GM21723 (cell line): ENCODE measurements at regions not wholly inside any gene's neighbourhood (a gene's known extent, or its start where the extent isn't known, plus 50 kb on each side); places are given as distances from the start of the nearest gene placed in this dataset.
"Not testable (repeated sequence)": the region's sequence is repeated elsewhere in the genome, so short reads cannot be mapped to it uniquely, and the experiment has no call there.

ENCODE experiments used
- ATAC-seq: cut with Tn5 transposase; IDR thresholded peaks from one replicate; pipeline ENCODE4 v1.9.1; 2021; ENCODE audit warnings: mild to moderate bottlenecking, moderate library complexity; ENCODE audit not compliant: unreplicated experiment

- ATAC-seq: no peak
Measured at GRCh38 chr9:7315746-7316145, 483.8 kb downstream of the DMAC1 start.

GRCh38 chr9:7315116-7315515 is 484.5 kb downstream of the DMAC1 start:
- ATAC-seq: no peak

- no peak for ATAC-seq
Measured at GRCh38 chr9:7313389-7313788, 486.2 kb downstream of the DMAC1 start.

- not testable (repeated sequence) for ATAC-seq
Measured at GRCh38 chr9:7309051-7309450, 490.5 kb downstream of the DMAC1 start.

GRCh38 chr9:7305677-7306076 is 493.9 kb downstream of the DMAC1 start:
- ATAC-seq: no peak

GRCh38 chr9:7304627-7304995 is 495.0 kb downstream of the DMAC1 start:
- no peak for ATAC-seq

DNA sequence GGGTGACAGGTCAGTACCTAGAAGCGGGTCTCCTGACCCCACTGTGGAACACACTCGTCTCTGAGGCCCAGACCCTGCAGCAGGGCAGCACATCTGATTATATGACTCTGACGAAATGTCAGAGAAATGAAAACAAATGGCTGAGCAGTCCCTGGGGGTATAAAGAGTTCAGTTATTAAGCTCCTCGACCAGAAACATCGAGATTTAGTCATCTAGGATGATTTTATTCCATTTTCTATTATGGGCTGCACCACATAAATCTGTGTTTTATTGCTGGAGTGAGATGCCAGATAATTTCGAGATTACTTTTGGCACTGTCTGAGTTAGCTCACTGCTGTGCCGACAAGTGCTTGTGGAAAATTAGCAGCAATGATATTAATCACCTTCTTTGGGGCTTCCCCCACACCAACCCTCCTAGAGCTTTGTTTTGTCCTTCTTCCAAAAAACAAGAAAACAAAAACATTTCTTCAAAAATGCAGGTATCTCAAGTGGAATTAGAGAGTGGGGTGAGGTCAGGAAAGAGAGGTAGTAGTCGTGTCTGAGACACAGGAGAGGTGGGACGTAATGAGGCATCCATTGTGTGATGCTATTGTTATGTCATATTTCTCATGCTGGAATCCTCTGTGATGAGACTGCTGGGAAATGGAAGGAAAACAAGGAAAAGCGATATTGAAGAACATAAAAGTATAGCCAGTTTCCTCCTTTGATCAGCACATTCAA is 495.5 kb downstream of the DMAC1 start:
- ATAC-seq: no peak

DNA sequence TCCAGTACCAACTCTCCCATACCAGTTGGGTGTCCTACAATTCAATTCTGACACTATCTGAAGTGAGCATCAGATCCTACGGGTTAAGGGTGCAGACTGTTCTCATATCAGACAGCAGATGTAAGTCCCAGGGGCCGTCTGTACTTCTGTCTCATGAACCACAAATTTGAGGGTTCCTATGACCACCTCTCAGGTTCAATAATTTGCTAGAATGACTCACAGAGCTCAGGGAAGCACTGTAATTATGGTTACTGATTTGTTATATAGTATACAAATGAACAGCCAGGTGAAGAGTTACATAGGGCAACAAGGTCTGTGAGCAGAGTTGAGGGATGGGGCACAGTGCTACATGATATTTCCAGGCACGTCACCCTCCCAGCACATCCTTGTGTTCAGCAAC is 499.1 kb downstream of the DMAC1 start:
- ATAC-seq: no peak

GRCh38 chr9:7298123-7298522 is 501.5 kb downstream of the DMAC1 start:
- peak; percentile 97 for ATAC-seq

DNA sequence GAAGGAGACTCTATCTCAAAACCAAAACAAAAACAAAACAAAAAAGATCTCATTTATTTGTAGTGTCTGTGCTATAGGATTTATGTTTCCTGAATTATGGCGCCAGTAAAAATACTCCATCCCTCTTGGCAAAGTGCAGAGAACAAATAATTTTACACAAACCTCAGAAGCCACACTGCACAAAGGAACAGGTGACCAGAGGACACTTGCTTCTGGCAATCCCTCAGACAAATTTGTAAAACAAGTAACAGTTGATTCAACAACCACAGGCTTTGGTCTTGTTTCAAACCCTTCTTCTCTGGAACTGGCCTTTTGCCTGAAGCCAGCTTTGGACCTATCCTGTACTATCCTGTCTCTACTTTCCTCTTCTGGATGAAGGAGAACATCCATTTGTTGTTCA is 502.1 kb downstream of the DMAC1 start:
- no peak for ATAC-seq

- ATAC-seq: no peak
Measured at GRCh38 chr9:7293091-7293490, 506.5 kb downstream of the DMAC1 start.

DNA sequence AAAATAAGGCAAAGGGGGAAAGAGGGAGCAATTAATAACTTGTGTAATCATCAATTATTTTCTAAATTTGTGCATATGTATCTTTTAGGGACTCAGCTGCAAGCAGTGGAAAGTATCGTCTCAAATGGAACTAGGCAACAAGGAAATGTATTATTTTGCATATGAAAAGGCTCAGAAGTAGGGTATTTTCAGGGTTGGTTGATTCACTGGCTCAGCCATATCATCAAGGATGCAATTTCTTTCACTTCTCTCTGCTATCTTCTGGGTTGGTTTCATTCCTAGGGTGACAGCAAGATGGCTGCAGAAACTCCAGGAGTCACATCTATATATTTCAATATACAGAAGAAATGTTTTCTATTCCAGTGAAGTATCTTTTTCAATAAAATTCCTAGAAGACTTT is 509.8 kb downstream of the DMAC1 start:
- ATAC-seq: peak; percentile 63

DNA sequence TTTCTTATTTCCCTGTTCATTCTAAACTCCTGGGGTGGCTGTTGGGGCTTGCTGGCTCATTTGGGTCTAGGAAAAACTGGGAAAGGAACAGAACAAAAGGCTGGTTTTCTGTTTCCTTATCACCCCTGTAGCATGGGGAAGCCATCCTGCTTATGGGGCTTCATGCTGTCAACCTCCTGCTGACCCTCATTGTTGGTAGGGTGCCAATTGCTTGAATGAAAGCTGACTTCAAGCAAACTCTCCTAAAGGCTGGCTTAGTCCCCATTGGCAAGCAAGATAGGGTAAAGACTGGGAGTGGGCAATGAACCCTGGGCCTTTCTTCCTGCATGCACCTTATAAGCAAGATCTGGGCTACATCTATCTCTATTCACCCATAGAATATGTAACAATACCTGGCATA is 511.6 kb downstream of the DMAC1 start:
- ATAC-seq: no peak

- no peak for ATAC-seq
Measured at GRCh38 chr9:7287065-7287464, 512.5 kb downstream of the DMAC1 start.

GRCh38 chr9:7286101-7286500 is 513.5 kb downstream of the DMAC1 start:
- ATAC-seq: no peak

DNA sequence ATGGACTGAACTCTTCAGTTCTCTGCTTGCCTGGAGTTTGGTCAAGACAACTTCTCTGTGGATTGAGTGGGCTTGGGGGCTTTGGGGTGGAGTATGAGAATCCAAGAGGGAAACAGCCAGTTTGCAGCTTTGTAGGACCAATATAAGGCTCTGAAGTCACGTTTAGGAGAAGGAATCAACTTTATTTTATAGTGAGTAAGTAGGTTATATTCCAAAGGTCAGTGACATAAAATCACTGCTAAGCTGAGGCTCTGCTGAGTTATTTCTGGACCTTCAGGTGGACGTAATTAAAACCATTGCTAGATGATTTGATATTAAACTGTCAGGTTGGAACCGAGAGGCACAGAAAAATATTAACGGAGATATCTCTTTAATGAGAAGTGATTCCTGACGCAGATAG is 514.4 kb downstream of the DMAC1 start:
- ATAC-seq: no peak

GRCh38 chr9:7284517-7284916 is 515.1 kb downstream of the DMAC1 start:
- ATAC-seq: no peak

GRCh38 chr9:7284117-7284516 is 515.5 kb downstream of the DMAC1 start:
- no peak for ATAC-seq

DNA sequence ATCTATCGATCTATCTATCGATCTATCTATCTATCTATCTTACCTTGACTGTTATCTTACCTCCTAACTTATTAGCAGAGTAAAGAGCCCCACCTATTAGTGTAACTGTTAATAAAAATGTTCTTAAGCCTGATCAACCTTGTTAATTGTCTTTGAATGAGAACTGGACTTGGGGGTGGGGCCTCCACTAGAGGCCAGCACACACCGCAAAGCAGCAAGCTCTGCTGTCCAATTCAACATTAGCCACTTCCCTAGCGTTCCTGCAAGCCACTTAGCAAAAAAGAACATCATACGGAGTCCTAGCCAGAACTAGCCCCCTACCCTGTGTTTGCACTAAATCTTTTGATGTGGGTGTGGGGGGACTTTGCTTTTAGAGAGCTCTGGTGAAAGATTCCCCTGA is 515.8 kb downstream of the KDM4C start:
- no peak for ATAC-seq

- no peak for ATAC-seq
Measured at GRCh38 chr9:7266911-7267595, 509.3 kb downstream of the KDM4C start.

DNA sequence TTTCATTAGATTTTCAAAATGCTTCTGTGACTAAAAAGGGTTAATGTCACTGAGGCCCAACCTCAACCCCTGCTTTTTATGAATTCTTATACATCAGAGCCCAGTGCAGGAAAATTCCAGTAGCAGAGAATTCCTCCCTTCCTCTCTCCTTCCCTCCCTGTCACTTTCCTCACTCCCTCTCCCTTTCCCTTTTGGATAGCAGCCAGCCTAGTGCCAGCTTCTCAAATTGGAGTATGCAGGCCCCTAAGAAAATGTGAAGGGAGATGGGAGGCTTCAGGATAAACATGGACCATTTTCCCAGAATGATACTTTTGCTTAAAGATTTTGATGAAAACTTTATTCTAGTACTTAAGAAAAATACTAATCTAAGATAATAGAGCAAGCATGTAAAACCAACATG is 507.4 kb downstream of the KDM4C start:
- ATAC-seq: no peak

DNA sequence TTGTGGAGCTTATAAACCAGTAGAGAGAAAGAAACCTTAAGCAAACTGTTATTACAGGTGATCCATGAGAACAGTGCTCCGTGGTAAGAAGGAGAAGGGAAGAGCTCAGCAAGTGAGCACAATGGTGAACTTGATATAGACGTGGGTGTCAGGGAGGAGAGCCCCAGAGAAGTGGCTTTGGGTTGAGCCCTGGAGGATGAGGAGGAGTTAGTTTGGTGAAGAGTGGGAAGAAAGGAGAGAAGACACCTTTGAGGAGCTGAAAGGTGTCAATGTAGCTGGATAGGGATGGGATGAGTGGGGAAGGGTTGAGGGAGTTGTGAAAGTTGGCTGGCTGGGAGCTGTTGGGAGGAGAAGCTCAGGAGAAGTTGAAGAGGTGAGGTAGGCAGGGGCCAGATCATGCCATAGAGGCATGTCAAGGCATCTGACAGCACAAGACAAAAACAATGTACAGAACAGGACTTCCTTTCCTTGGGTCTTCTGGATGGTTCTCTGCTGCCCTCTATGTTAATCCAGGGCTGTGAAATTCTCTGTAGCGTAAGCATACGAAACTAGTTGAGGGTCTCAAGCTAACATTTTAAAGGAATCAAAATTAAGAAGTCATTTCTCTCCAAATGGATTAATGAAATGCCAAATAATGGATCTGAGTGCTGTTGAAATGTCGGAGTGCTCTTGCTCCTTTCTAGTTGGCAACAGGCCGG is 501.9 kb downstream of the KDM4C start:
- no peak for ATAC-seq
